GM18511 (cell line): ENCODE measurements at regions not wholly inside any gene's neighbourhood (a gene's known extent, or its start where the extent isn't known, plus 50 kb on each side); places are given as distances from the start of the nearest gene placed in this dataset.
A peak's percentile ranks its signal among the peaks of the same experiment; 100 is the strongest.

ENCODE experiments used
- ATAC-seq: cut with Tn5 transposase; IDR thresholded peaks from one replicate; pipeline ENCODE4 v1.9.1; 2021; ENCODE audit warnings: mild to moderate bottlenecking, moderate library complexity; ENCODE audit not compliant: unreplicated experiment

DNA sequence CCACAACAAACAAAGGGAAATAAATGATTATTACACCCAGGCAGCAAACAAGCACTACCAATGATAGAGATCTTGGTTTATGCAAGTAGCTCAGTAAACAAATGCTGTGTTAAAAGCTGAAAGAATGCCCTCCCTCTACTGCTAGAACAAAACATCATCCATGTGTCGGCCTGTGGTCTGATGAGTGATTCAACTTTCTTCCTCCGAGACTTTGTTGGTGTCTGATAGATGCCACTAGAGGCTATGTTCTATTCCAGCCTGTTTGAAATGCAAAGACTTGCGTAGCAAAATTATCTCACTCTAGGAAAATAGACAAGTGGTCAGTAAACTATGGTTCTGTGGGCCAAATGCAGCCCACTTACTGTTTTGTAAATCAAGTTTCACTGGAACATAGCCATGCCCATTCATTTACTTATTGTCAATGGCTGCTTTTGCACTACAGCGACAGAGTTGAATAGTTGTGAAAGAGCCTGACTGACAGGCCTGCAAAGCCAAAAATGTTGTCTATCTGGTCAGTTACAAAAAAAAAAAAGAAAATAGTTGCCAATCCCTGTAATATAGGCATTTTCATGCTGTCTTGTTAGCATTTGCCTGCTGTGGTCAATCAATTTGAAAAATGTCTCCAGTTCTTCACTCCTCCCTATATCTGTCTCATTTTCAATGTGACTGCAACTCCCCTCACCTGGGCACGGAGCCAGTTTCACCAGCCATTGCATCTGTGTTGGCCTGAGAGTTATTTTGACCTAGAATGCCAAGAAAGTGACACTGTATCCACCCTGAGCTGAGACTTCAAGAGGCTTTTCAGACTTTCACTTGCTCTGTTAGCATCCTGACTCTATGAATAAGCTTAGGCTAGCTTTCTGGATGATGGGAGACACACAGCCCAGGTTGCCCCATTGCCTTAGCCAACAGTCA lies 544.6 kb upstream of the BTBD3 start:
- no peak for ATAC-seq

DNA sequence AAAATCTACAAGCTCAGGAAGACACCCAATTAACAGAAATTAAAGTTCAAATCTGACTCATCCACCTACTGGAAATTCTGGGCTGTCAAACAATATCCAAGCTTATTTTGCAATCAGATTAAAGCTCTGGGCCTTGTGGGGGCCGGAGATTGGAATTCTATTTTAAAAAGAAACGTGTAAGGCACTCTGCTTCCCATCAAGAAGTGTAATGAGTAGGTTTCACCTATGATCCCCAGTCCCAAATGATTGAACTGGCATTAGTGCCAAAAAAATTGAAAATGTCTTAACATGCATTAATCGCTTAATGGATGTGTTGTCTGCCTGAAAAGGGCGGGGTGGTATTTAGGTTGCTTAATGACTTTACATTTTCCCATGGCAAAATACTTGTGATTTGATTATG lies 542.4 kb upstream of the BTBD3 start:
- no peak for ATAC-seq

DNA sequence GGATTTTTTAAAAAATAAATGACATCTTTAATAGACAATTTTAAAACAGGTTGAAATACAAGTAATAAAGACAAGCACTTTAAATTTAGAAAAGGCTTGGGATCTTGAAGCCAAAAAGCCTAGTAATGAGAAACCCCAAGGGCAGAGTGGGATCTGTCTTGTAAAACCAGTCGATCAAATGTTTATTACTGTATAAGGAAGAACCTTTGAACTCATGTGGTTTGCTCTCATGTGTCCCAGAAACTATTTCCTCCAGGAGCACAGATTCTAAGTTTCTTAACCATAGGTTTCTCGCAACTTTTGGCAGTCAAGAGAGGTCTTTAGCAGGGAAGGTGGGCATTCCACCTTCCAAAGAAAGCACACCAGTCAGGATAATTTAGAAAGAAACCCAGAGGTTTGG lies 541.7 kb upstream of the BTBD3 start:
- ATAC-seq, result no peak

DNA sequence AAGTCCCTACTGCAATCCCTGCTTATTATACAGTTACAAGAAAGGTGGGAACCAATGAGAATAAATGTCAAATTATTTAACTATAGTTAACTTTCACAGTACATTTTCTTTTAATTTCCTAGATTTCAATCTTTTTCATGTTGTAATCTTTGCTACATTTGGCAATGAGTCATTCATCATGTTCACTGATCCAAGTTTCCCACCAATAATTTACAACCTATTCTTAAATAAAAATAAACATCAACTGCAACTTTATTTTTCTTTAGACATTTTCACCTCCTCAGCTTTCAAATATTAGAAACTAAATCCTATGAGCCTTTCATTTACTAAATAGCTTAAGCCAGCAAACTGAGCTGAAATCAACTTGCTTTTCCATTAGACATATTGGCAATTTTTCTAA lies 541.3 kb upstream of the BTBD3 start:
- no peak for ATAC-seq

DNA sequence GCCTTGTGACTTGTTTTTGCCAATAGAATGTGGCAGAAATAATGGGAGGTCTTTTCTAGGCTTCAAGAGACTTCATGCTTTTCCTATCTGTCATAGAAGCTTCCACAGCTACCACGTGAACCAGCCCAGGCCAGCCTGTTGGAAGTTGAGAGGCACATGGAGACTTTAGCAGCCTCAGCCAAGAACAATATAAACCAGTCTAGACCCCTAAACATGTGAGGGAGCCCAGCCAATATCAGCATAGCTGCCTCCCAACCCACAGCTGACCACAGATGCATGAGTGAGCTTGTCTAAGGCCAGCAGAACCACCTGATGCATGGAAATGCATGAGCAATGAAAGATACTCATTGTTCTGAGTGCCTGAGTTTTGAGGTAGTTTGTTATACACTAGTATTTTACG lies 540.7 kb upstream of the BTBD3 start:
- no peak for ATAC-seq

DNA sequence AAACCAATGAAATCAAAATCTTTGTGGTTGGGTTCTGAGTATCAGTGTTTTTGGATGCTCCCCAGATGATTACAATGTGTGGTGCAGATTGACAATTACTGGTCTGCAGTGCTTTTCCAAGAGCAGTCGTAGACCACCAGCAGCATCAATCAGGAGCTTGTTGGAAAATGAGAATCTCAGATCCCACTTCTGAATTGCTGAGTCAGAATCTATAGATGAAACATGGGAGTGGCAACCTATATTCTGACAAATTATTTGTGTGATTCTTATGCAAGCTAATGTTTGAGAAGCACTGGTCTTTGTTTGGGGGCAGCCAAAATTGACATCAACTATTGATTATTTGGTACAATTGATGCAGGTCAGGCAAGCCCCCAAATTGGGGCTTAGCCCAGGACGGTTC lies 539.9 kb upstream of the BTBD3 start:
- ATAC-seq, result no peak

DNA sequence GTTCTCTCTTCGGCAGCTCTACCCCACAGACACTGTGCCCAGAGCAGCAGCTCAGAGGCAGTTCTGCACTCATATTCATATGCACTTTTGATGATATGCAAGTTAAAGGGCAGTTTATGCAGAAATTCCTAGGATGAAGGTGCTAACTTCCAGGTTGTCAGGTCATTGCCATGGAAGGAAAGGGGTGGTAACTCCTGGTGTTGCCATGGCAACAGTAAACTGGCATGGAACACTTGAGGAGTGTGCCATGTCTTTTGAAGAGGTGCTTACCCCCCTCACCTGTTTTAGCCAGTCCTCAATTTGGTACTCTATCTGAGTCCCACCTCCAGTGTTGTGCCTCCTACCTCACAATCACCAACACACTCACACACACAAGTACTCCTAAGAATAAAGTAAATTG lies 539.4 kb upstream of the BTBD3 start:
- ATAC-seq, result no peak

DNA sequence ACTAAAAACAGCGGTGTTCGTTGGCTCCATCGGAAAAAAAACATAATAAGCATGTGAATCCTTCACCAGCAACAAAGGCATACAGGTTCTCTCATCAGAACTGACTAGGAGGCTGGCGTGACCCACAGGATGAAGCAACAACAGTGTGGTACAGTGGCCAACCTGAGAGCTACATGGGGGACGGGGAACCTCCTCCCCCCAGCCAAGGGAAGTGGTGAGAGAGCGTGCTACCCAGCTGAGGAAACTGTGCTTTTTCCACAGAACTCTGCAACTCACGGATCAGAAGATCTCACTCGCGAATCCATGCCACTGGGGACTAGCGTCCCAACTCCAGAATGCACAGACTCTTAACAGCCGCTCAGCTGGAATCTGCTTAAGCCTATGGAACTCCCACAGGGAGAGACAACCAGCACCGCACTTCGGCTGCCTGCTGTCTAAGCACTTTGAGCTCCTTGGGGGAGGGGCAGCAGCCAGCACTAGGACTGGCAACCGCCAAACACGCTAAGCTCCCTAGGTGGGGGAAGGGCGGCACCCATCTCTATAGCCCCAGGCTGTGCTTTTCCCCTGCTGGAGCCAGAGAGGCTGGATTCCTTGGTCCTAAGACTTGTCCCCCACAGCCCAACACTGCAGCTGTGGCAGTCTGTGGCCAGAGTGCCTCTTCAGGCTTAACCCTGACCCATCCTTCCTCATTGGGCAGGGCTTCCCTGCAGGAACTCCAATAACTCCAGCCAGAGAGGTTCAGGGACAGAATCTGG lies 538.3 kb upstream of the BTBD3 start:
- ATAC-seq, result no peak

DNA sequence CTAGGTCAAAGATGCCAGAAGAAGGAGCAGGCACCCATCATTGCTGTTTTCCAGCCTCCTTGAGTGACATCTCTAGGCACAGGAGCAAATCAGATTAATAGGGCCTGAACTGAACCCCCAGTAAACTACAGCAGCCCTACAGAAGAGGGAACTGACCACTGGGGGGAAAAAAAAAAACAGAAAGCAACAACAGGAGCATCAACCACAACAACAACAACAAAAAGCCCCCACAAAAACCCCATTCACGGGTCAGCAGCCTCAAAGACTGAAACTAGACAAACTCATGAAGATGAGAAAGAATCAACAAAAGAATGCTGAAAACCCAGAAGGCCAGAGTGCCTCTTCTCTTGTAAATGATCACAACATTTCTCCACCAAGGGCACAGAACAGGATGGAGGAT lies 537.4 kb upstream of the BTBD3 start:
- no peak for ATAC-seq

DNA sequence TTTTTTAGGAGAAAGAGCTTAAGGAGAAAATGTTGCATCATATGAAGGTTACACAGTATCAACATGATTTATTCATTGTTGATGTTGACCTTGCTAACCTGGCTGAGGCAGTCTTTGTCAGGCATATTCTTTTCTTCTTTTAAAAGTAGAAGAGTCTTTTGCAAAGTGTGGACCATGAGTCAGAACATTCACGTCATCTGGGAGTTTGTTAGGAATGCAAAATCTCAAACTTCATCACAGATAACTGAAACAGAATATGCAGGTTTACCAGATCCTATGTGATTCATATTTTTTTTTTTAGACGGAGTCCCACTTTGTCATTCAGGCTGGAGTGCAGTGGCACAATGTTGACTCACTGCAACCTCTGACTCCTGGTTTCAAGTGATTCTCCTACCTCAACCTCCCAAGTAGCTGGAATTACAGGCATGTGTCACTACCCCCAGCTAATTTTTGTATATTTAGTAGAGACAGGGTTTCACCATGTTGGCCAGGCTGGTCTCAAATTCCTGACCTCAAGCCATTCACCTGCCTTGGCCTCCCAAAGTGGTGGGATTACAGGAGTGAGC lies 530.4 kb upstream of the BTBD3 start:
- ATAC-seq, result no peak

DNA sequence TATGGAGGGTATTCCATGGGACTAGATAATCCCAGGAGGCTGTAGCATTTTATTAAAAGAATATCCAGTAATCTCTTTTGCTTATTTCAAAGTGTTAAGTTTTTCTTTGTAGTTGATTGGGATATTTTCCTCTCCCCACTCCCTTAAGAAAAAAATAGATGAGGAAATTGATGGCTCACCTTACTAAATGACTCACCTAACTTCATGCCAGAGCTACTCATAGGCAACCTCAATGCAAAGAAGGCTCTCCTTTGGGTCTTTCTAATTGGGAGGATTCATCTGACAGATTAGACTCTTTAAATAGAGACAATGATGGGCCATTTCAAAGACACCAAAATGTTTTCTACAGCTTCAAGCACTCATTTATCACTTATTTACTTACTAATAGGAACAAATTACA lies 528.5 kb upstream of the BTBD3 start:
- ATAC-seq, result no peak

DNA sequence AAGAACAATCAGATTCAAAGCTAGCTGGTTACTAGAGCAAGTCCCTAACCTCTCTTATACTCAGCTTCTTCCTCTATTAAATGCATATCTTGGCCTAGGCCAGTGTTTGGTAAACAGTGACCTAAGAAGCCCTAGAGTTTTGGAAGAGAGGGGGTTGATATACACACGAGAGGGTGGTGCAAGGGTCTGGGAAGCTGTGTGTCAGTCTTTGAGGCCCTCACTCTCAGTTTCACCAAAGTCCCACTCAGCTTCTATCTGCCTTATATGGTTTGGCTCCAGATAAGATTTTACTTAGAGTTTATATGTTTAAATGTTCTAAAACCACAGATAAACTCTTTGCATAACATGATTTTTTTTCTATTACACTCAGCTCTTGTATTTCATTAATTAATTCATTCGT lies 526.1 kb upstream of the BTBD3 start:
- no peak for ATAC-seq

DNA sequence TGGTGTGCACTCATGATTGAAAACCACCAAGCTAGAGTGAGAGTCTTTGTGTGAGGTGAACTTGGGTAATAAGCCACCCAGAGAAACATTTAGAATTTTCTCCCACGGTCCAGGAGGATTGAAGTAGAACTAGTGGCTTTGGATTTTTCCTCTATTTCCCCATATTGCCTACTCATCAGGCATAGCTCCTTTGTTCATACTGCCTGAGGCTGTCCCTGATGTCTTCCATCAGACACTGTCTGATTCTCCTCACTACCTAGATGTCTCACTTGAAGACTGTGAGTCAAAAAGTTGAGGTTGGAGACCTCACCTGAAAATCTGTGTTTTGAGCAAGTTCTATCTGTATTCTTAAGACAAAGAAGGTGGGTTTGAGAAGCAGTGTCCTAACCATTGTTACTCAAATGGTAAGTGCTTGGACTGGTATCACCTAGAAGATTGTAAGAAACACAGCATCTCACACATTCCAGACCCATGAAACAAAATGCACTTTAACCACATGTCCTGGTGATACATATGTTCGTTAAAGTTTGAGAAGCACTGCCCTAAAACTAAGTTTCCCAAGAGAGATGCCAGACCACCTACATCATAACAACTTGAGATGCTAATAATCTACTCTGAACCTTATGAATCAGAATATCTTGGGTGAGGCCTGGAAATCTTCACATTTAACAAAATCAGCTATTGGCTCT lies 523.4 kb upstream of the BTBD3 start:
- ATAC-seq, result no peak

DNA sequence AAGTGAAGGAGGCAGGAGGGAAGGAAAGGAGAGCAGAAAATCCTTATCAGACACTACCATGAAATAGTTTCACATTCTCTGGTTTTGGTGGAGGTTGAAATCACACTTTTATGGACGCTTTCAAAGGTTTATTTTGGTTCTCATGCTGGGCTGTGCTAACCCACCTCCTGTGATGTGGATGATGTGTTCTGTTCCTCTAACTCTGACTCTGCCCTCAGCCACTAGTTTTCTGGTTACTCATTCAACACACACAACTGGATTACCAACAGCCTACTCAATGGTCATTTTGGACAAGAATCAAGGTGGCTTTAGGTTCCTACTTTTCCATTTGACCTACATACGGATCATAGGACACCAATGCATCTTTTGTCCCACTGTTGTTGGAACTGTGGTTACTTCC lies 522.1 kb upstream of the BTBD3 start:
- ATAC-seq, result no peak

DNA sequence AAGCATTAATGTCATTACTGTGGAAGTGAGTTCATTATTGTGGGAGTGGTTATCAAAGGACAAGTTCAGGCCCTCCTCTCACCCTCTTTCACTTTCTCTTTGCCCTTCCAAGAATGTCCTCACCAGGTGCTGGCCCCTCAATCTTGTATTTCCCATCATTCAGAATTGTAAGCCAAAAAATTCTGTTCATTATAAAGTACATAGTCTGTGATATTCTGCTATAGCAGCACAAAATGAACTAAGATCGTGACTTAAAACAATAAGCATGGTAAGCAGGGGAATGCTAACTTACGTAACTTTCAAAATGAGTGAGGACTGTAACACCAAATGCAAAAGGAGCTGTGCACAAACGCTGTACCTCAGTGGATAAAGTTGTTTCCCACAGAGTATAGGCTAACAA lies 515.7 kb upstream of the BTBD3 start:
- peak; percentile 74 for ATAC-seq

DNA sequence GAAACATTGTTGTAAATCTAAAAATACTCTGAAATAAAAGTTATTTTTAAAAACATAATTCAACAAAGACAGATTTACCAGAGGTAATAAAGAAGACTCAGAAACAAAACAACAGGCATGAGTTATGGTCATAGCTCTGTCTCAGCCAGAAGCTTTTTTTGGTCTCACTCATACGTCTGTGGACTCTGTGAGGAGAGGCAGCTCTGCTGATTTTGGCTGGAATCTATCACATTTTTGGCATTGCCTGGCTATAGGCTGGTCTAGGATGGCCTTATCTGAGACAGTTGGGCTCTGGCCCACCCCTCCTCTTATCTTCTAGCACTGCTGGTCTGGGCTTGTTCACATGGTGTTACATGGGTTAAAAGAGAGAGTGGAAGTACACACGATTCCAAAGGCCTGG lies 514.0 kb upstream of the BTBD3 start:
- ATAC-seq, result no peak

DNA sequence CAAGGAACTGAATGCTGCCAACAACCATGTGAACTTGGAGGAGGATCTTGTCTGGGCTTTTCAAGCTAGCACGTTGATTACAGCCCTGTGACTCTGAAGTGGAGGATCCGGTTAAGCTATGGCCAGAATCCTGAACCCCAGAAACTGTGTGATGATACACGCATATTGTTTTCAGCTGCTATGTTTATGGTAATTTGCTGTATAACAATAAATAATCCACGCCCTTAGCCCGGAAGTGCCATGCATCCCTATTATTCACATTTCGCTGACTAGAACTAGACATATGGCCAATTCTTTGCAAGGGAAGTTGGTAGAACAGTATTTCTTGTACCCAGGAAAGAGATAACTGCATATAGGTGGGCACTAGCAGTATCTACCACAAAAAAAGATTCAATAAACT lies 510.8 kb upstream of the BTBD3 start:
- no peak for ATAC-seq

DNA sequence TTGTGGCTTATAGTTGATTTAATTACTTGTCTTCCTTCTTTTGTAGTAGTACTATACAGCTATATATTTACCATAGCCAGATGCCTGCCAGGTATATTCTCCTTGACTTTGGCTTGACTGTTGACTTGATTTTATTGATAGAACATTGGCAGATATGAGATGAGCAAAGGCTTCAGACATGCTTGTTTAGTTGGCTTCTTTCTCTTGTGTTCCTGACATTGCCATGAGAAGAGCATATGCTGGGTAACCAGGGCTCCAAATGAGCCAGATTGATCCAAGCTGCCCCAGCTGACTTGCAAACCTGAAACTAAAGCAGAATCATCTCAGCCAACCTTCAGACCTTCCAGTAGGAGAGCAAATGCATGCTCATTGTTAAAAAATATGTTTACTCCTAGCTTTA lies 508.1 kb upstream of the BTBD3 start:
- no peak for ATAC-seq

DNA sequence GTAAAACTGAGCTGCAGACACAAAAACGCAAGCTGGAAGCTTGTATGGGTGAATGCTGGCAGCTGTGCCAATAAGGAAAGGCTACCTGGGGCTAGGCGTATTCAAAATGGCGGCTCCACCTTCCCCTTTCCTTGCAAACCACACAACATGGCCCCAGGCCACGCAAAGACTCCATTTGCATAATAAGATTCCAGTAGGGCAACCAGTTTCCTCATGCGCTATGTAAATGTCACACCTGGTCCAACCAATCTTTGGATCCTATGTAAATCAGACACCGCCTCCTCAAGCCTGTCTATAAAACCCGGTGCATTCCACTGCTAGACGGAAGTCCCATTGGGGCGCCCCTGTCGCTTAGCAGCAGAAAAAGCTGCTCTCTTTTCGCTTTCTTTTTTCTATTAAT lies 505.9 kb upstream of the BTBD3 start:
- no peak for ATAC-seq

DNA sequence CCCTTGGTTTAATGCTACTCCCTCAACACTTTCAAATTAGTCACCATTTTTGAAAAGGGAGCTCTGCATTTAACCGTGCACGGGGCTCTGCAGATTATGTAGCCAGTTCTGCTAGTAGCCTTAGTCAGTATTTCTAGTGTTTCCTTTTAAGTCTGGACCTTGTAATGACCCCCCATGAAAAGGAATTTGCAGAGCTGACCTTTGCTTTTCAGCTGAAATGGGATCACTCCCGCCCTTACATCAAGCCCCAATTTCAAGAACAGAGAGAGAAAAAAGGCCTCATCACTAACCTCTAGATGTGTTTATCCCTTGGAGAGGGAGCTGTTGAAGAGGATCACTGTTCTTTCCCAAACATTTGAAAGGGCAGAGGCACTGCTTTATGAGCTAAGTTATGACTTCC lies 490.7 kb upstream of the BTBD3 start:
- no peak for ATAC-seq

DNA sequence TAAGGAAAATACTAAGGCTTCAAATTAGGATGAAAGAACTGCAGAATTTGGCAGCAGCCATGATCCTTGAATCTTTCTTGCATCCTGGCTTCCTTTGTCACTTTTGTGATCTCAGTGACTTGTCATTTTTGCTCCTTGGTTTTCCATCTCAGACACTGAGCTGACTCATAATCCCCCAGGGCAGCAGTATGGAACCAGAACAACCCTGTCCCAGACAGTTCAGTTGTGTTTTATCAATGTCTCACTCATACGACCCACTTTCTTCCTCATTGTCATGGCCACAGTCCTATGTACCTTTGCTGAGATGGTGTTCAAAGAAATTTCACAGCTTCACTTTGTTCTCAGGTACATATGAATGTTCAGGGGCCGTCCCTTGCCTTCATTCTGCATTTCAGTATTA lies 488.5 kb upstream of the BTBD3 start:
- no peak for ATAC-seq
